ENCODE measurements at regions not wholly inside any gene's neighbourhood (a gene's known extent, or its start where the extent isn't known, plus 50 kb on each side); places are given as distances from the start of the nearest gene placed in this dataset.

DNA sequence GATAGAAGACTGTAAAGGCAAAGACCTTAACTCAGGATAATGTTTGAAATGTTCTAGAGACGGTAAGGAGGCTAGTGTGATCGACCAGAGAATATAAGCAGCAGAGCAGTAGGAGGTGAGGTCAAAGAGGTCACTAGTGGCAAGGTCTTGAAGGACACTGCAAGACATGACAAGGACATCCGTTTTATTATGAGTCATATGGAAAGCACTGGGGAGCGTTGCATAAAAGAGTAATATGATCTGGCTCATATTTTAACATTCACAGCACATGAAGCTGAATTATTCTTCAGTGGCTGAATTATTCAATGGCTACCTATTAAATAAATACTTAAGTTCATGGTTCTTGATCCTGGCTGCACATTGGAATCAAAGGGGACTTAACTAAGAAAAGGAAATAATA lies 123.7 kb downstream of the SOX9 start:
- H3K36me3 ChIP-seq (ENCODE audit: control insufficient read depth in 2 of 2, insufficient read depth in 2 of 2, low read length in 1 of 2), result no peaks in the 10 kb centered on the region
- peaks cover 0 to 6% of the 10 kb centered on the region in 2 donors for H3K9me3 ChIP-seq (ENCODE audit: control insufficient read depth in 2 of 2, insufficient read depth in 1 of 2, low read length in 1 of 2)
- H3K4me1 ChIP-seq (ENCODE audit: control insufficient read depth in 2 of 2, insufficient read depth in 2 of 2, low read length in 2 of 2), result no peaks in the 10 kb centered on the region
- H3K27ac ChIP-seq (ENCODE audit: low read depth in 1 of 2, low read length in 1 of 2), result no peak overlapping the region
- no peak overlapping the region for H3K4me3 ChIP-seq (ENCODE audit: low read length in 2 of 2)
- 92% methylated on average over 4 of the region's 4 CpGs for WGBS
- no peak for DNase-seq (ENCODE audit: low read depth in 6 of 9, low spot score in 9 of 9)
- H3K27me3 ChIP-seq (ENCODE audit: control insufficient read depth in 2 of 2, insufficient read depth in 1 of 2, low read length in 1 of 2), result no peaks in the 10 kb centered on the region

DNA sequence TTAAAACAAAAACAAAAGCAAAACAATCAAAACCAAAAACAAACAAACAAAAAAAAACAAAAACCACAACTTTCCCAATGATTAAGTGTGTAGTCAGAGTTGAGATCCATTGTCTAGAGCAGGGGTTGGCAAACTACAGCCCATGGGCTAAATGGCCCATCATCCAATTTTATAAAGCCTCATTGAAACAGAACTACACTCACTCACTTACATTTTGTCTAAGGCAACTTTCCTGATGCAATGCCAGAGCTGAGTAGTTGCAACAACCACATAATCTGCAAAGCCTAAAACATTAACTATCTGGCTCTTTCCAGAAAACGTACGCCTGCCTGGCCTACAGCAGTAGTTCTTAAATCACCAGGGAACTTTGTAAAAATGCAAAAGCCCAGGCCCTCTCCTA lies 124.1 kb downstream of the SOX9 start:
- Histone ChIP-seq H3K4me1 (ENCODE audit: control insufficient read depth in 2 of 2, insufficient read depth in 2 of 2, low read length in 2 of 2) (no peaks in the 10 kb centered on the region), H3K36me3 (ENCODE audit: control insufficient read depth in 2 of 2, insufficient read depth in 2 of 2, low read length in 1 of 2) (no peaks in the 10 kb centered on the region), H3K4me3 (ENCODE audit: low read length in 2 of 2) (no peak overlapping the region), H3K27me3 (ENCODE audit: control insufficient read depth in 2 of 2, insufficient read depth in 1 of 2, low read length in 1 of 2) (no peaks in the 10 kb centered on the region), H3K27ac (ENCODE audit: low read depth in 1 of 2, low read length in 1 of 2) (no peak overlapping the region), H3K9me3 (ENCODE audit: control insufficient read depth in 2 of 2, insufficient read depth in 1 of 2, low read length in 1 of 2) (peaks cover 0 to 6% of the 10 kb centered on the region in 2 donors)
- DNase-seq (ENCODE audit: low read depth in 6 of 9, low spot score in 9 of 9), result no peak
- WGBS, result 96% methylated on average over 2 of the region's 2 CpGs

DNA sequence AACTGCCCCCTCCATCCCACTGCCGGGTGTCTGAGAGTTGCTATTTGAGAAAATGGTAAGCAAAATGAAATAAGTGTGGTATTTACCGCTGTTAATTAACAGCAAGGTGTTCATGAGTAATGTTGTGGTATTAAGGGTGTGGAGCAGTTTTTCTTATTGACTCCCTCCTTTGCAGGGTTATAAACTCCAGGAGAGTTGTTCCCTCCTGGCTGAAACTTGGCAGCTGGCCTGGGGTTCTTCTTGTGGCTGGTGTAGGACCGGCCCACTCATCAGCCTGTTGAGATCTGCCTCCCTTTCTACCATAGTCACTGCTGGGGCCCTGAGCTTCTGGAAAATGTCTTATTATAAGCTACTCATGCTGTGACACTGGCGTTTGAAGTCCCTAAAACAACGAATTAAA lies 128.6 kb downstream of the SOX9 start:
- no peak overlapping the region for H3K4me3 ChIP-seq (ENCODE audit: low read length in 2 of 2)
- H3K9me3 ChIP-seq (ENCODE audit: control insufficient read depth in 2 of 2, insufficient read depth in 1 of 2, low read length in 1 of 2), result no peaks in the 10 kb centered on the region
- no peaks in the 10 kb centered on the region for H3K36me3 ChIP-seq (ENCODE audit: control insufficient read depth in 2 of 2, insufficient read depth in 2 of 2, low read length in 1 of 2)
- no peaks in the 10 kb centered on the region for H3K4me1 ChIP-seq (ENCODE audit: control insufficient read depth in 2 of 2, insufficient read depth in 2 of 2, low read length in 2 of 2)
- H3K27me3 ChIP-seq (ENCODE audit: control insufficient read depth in 2 of 2, insufficient read depth in 1 of 2, low read length in 1 of 2), result no peaks in the 10 kb centered on the region
- no peak for DNase-seq (ENCODE audit: low read depth in 6 of 9, low spot score in 9 of 9)
- no peak overlapping the region for H3K27ac ChIP-seq (ENCODE audit: low read depth in 1 of 2, low read length in 1 of 2)
- 92% methylated on average over 5 of the region's 5 CpGs for WGBS

DNA sequence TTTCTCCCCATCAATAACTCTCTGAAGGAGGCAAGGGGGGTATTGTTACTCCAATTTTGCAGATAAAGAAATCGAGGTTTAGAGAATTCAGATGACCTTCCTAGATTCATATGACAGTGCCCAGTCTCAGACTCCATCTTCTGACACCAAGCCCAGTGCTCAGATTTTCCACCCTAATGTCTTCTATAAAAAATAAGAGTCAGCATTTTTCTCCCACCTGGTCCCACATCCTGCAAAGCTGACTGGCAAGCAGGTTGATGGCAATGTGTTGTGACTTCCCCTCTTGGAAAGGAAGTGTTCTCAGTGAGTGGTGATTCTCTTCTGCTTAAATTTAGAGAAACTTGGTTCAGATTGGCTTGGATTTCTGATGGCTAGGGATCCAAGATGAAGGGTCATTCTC lies 129.4 kb downstream of the SOX9 start:
- DNase-seq (ENCODE audit: low read depth in 6 of 9, low spot score in 9 of 9), result no peak
- Histone ChIP-seq H3K9me3 (ENCODE audit: control insufficient read depth in 2 of 2, insufficient read depth in 1 of 2, low read length in 1 of 2) (no peaks in the 10 kb centered on the region), H3K27me3 (ENCODE audit: control insufficient read depth in 2 of 2, insufficient read depth in 1 of 2, low read length in 1 of 2) (no peaks in the 10 kb centered on the region), H3K27ac (ENCODE audit: low read depth in 1 of 2, low read length in 1 of 2) (no peak overlapping the region), H3K4me1 (ENCODE audit: control insufficient read depth in 2 of 2, insufficient read depth in 2 of 2, low read length in 2 of 2) (no peaks in the 10 kb centered on the region), H3K4me3 (ENCODE audit: low read length in 2 of 2) (no peak overlapping the region), H3K36me3 (ENCODE audit: control insufficient read depth in 2 of 2, insufficient read depth in 2 of 2, low read length in 1 of 2) (no peaks in the 10 kb centered on the region)
- 89% methylated on average over 1 of the region's 1 CpG for WGBS

DNA sequence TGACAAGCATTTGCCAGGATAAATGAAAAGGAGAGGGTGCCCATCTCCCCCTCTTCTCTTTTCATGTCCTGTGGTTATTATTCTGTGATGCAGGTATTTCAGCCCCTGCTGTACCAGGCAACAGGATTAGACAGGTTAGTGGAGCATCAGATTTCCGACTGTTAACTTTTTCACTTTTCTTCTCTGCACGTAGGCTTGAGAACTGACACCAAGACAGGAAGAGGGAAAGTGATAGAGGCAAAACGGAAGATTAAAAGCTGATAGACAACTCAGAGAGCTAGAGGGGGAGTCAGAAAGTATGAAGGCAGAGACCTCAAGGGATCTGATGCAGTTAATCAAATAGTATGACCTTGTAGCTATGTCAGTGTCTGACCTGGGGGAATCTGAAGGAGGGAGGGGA lies 132.8 kb downstream of the SOX9 start:
- DNase-seq (ENCODE audit: low read depth in 6 of 9, low spot score in 9 of 9), result peak in 1 of 9 donors; percentile 6
- H3K27me3 ChIP-seq (ENCODE audit: control insufficient read depth in 2 of 2, insufficient read depth in 1 of 2, low read length in 1 of 2), result no peaks in the 10 kb centered on the region
- WGBS, result 91% methylated on average over 3 of the region's 3 CpGs
- no peaks in the 10 kb centered on the region for H3K4me1 ChIP-seq (ENCODE audit: control insufficient read depth in 2 of 2, insufficient read depth in 2 of 2, low read length in 2 of 2)
- H3K36me3 ChIP-seq (ENCODE audit: control insufficient read depth in 2 of 2, insufficient read depth in 2 of 2, low read length in 1 of 2), result no peaks in the 10 kb centered on the region
- H3K27ac ChIP-seq (ENCODE audit: low read depth in 1 of 2, low read length in 1 of 2), result no peak overlapping the region
- no peak overlapping the region for H3K4me3 ChIP-seq (ENCODE audit: low read length in 2 of 2)
- no peaks in the 10 kb centered on the region for H3K9me3 ChIP-seq (ENCODE audit: control insufficient read depth in 2 of 2, insufficient read depth in 1 of 2, low read length in 1 of 2)

DNA sequence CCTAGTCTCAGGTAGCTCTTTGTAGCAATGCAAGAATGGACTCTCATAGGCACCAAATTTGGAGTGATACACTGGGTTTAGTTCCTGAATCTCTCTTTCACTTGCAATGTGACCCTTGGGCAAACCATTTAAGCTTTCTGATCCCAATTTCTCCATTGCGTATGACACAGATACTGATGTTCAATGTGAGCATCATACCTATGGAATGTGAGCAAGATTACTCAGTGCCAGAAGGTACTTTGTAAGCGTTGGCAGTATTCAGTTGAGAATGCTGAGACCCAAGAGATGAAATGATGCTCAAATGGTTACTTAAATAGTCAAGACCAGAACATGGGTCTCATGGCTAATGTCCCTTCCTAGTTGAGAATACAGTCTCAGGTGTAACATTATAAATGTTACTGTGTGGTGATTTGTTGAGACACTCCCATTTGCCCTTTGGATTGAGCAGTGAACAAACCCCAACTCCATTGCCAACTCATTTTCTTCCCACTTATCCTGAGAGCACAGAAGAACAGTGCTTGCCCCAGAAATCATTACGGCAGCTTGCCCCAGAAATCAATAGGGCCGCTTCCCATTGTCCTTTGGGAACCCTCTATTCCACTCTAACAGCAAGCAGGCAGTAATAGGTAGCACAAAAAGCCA lies 134.1 kb downstream of the SOX9 start:
- Histone ChIP-seq H3K9me3 (ENCODE audit: control insufficient read depth in 2 of 2, insufficient read depth in 1 of 2, low read length in 1 of 2) (no peaks in the 10 kb centered on the region), H3K27me3 (ENCODE audit: control insufficient read depth in 2 of 2, insufficient read depth in 1 of 2, low read length in 1 of 2) (no peaks in the 10 kb centered on the region), H3K4me3 (ENCODE audit: low read length in 2 of 2) (no peak overlapping the region), H3K4me1 (ENCODE audit: control insufficient read depth in 2 of 2, insufficient read depth in 2 of 2, low read length in 2 of 2) (no peaks in the 10 kb centered on the region), H3K36me3 (ENCODE audit: control insufficient read depth in 2 of 2, insufficient read depth in 2 of 2, low read length in 1 of 2) (no peaks in the 10 kb centered on the region), H3K27ac (ENCODE audit: low read depth in 1 of 2, low read length in 1 of 2) (no peak overlapping the region)
- WGBS, result 93% methylated on average over 4 of the region's 4 CpGs
- no peak for DNase-seq (ENCODE audit: low read depth in 6 of 9, low spot score in 9 of 9)

DNA sequence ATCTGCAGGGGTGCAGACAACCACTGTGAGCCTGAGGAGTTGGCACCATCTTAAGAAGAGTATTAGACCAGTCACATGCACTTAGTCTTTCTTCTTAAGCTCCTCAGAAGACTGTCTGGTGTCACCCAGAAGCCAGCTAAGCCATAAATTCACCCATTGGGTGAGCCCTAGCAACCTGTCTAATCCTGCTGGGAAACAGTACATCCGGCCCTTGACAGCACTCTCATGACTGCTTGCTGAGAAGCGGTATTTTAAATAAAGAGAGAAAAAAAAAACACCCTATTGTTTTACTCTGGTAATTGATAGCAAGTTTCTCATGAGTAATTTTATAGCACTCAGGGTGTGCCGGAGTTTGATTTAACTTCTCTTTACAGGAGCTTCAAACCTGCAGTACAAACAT lies 134.7 kb downstream of the SOX9 start:
- Histone ChIP-seq H3K9me3 (ENCODE audit: control insufficient read depth in 2 of 2, insufficient read depth in 1 of 2, low read length in 1 of 2) (no peaks in the 10 kb centered on the region), H3K27me3 (ENCODE audit: control insufficient read depth in 2 of 2, insufficient read depth in 1 of 2, low read length in 1 of 2) (no peaks in the 10 kb centered on the region), H3K36me3 (ENCODE audit: control insufficient read depth in 2 of 2, insufficient read depth in 2 of 2, low read length in 1 of 2) (no peaks in the 10 kb centered on the region), H3K27ac (ENCODE audit: low read depth in 1 of 2, low read length in 1 of 2) (no peak overlapping the region), H3K4me3 (ENCODE audit: low read length in 2 of 2) (no peak overlapping the region), H3K4me1 (ENCODE audit: control insufficient read depth in 2 of 2, insufficient read depth in 2 of 2, low read length in 2 of 2) (no peaks in the 10 kb centered on the region)
- WGBS, result 85% methylated on average over 3 of the region's 3 CpGs
- DNase-seq (ENCODE audit: low read depth in 6 of 9, low spot score in 9 of 9), result no peak

DNA sequence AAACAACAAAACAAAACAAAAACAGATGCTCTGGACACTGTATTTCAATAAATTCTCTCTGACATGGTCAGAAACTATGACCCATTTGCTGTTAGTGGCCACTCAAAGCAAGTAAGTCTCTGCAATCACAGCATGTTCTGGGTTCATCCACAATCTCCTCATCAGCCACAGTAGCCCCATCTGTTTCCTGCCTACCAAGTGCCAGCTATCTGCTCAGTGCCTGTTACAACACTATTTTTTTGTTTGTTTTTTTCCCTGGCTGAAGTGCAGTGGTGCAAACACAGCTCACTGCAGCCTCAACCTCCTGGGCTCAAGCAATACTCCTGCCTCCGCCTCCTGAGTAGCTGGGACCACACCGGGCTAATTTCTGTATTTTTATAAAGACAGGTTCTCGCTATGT lies 137.9 kb downstream of the SOX9 start:
- H3K9me3 ChIP-seq (ENCODE audit: control insufficient read depth in 2 of 2, insufficient read depth in 1 of 2, low read length in 1 of 2), result no peaks in the 10 kb centered on the region
- H3K27ac ChIP-seq (ENCODE audit: low read depth in 1 of 2, low read length in 1 of 2), result no peak overlapping the region
- H3K27me3 ChIP-seq (ENCODE audit: control insufficient read depth in 2 of 2, insufficient read depth in 1 of 2, low read length in 1 of 2), result no peaks in the 10 kb centered on the region
- no peak for DNase-seq (ENCODE audit: low read depth in 6 of 9, low spot score in 9 of 9)
- H3K4me1 ChIP-seq (ENCODE audit: control insufficient read depth in 2 of 2, insufficient read depth in 2 of 2, low read length in 2 of 2), result no peaks in the 10 kb centered on the region
- 96% methylated on average over 3 of the region's 3 CpGs for WGBS
- no peaks in the 10 kb centered on the region for H3K36me3 ChIP-seq (ENCODE audit: control insufficient read depth in 2 of 2, insufficient read depth in 2 of 2, low read length in 1 of 2)
- H3K4me3 ChIP-seq (ENCODE audit: low read length in 2 of 2), result no peak overlapping the region

DNA sequence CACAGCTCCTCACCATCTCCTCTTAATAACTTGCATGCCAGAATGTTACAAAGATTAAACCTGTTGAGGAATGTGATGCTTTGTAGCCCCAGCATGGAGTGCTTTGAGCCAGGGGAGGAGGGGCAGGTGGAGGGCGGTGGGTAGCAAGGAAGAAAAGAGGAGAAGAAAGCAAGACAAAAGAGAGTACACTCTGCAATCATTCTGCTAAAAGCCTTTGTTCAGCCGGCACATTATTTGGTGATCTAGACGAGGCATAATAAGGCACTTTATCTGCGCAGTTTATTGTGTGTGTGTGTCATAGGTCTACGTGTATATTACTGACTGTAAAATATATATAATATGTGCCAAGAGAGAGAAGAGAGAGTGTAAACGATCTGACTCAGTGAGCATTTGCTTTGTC lies 139.1 kb downstream of the SOX9 start:
- H3K27ac ChIP-seq (ENCODE audit: low read depth in 1 of 2, low read length in 1 of 2), result no peak overlapping the region

DNA sequence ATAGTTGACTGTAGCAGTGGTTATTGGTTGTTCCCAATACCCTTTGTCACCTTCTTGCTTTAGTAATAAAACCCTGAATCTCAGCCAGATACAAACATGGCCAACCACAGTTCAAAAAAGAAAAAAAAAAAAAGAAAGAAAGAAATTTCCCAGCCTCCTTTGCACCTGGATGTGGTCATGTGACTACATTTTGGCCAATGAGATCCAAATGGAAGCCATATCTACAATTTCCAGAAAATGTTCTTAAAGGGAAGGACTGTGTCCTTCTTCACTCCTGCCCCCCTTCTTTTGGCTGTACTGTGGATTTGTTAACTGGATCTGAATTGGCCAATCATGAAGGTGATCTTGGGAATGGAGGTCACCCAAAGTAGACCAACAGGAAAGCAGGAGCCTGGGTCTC lies 141.9 kb downstream of the SOX9 start:
- Histone ChIP-seq H3K9me3 (ENCODE audit: control insufficient read depth in 2 of 2, insufficient read depth in 1 of 2, low read length in 1 of 2) (no peaks in the 10 kb centered on the region), H3K27ac (ENCODE audit: low read depth in 1 of 2, low read length in 1 of 2) (no peak overlapping the region), H3K36me3 (ENCODE audit: control insufficient read depth in 2 of 2, insufficient read depth in 2 of 2, low read length in 1 of 2) (no peaks in the 10 kb centered on the region), H3K27me3 (ENCODE audit: control insufficient read depth in 2 of 2, insufficient read depth in 1 of 2, low read length in 1 of 2) (no peaks in the 10 kb centered on the region), H3K4me1 (ENCODE audit: control insufficient read depth in 2 of 2, insufficient read depth in 2 of 2, low read length in 2 of 2) (no peaks in the 10 kb centered on the region), H3K4me3 (ENCODE audit: low read length in 2 of 2) (no peak overlapping the region)
- DNase-seq (ENCODE audit: low read depth in 6 of 9, low spot score in 9 of 9), result no peak

More for the DNA sequence above, 139.1 kb downstream of the SOX9 start:
- no peak overlapping the region for H3K4me3 ChIP-seq (ENCODE audit: low read length in 2 of 2)
- H3K36me3 ChIP-seq (ENCODE audit: control insufficient read depth in 2 of 2, insufficient read depth in 2 of 2, low read length in 1 of 2), result no peaks in the 10 kb centered on the region
- H3K27me3 ChIP-seq (ENCODE audit: control insufficient read depth in 2 of 2, insufficient read depth in 1 of 2, low read length in 1 of 2), result no peaks in the 10 kb centered on the region
- WGBS, result 92% methylated on average over 6 of the region's 6 CpGs
- no peaks in the 10 kb centered on the region for H3K4me1 ChIP-seq (ENCODE audit: control insufficient read depth in 2 of 2, insufficient read depth in 2 of 2, low read length in 2 of 2)
- H3K9me3 ChIP-seq (ENCODE audit: control insufficient read depth in 2 of 2, insufficient read depth in 1 of 2, low read length in 1 of 2), result no peaks in the 10 kb centered on the region
- DNase-seq (ENCODE audit: low read depth in 6 of 9, low spot score in 9 of 9), result no peak

Data from thymus (tissue), 11 donors.